HG02943 (cell line): ENCODE measurements at regions not wholly inside any gene's neighbourhood (a gene's known extent, or its start where the extent isn't known, plus 50 kb on each side); places are given as distances from the start of the nearest gene placed in this dataset.

Source experiments
- ATAC-seq: cut with Tn5 transposase; IDR thresholded peaks from one replicate; pipeline ENCODE4 v1.9.1; 2021; ENCODE audit warnings: mild to moderate bottlenecking, low read depth, moderate library complexity; ENCODE audit not compliant: unreplicated experiment

DNA sequence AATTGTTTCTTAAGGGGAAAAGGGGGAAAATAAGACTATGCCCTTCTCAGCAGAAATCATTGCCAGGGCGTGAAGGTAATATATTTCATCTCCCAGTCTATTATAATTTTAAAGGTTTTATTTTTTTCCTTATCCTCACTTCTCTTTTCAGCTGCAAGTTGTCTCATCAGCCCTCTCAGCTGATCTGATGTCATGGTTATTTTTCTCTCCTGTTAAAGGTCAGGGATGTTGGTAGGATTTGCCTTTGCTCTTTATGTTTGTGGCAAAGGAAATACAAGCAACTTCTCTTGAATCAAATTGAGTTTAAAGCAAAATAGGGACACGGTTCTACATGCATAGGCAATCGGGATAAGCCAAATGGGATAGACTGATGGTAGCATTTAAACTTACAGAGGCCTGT lies 946.9 kb downstream of the SORCS1 start:
- no peak for ATAC-seq

DNA sequence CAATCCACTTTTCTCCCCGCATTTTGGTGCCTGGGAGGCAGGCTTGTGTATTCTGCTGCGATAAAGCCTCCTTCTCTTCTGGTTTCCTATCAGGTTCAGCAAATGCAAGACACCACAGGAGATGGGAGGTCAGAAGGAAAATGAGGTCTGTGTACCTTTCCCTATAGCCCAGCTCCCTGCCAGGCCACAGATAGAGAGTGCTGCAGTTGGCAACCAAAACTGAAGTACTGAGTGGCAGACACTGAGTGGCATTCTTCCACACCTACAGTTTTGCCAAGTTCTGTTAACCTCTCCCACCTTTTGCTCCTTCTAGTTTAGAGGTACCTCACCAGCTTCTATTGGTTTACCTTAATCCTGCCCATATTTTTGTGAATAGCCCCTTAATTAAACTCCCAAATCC lies 948.4 kb downstream of the SORCS1 start:
- no peak for ATAC-seq

DNA sequence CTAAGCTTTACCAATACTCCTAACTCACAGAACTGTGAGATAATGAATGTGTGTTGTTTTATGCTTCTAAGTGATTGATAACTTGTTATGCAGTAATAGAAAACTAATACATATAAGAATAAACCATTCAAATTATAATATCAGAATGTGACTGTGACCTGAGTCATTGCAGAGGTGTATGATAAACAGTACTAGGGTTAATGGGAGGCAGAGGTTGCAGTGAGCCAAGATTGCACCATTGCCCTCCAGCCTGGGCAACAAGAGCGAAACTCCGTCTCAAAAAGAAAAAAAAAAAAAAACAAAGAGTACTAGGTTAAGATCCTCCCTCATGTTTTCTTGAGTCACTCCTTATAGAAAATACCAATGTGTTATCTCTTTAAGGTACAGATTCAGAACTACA lies 950.3 kb downstream of the SORCS1 start:
- no peak for ATAC-seq

DNA sequence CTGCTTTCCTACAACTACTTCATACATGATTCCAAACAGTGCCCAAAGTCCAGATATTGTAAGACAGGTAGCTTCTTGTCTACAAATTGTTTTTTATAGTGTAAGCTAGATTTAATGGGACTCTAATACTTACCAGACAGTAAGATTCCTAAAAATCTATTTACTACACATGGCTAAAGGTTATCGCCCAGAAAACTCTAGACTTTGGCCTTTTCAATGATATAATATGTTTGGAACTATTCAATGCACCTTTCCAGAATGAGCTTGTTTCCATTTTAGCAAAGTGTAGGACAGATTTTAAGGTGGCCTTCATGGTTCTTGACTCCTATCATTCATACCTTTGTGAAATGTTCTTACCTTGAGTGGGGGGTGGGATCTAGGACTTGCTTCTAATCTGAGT lies 951.0 kb downstream of the SORCS1 start:
- no peak for ATAC-seq

DNA sequence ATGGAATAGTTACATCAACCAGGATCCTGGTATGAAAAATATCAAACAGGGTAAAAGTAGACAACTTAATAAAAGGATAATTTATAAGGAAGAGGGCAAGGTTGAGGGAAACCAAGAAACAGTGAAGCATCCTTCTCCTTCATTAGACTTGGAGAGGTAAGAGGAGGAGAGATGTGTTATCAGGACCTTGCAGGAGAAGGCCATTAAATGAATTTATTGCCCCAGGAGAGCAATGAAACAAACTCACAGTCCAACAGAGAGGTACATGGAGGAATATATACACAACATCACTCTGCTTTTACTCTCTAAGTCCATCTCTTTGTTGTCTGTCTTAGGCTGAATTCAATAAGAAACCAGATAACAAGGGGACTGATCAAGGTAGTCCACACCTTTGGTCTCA lies 966.2 kb downstream of the SORCS1 start:
- ATAC-seq = no peak

DNA sequence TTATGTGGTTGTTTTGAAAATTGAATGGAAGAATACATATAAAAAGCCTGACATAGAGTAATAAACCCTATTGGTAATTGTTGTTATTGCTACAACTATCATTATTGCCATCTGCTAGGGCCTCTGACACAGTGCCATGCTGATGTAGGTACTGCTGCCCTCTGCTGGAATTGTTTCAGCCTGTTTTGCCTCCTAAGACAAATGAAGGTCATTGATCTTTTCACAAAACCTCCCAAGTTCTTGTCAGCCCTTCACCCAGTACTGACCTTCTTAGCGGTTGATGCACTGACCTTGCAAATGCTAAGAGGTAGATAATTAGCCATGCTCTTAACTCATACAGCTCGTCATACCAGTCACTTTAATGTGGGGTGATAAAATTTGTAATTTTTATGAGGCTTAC lies 975.2 kb downstream of the SORCS1 start:
- no peak for ATAC-seq

DNA sequence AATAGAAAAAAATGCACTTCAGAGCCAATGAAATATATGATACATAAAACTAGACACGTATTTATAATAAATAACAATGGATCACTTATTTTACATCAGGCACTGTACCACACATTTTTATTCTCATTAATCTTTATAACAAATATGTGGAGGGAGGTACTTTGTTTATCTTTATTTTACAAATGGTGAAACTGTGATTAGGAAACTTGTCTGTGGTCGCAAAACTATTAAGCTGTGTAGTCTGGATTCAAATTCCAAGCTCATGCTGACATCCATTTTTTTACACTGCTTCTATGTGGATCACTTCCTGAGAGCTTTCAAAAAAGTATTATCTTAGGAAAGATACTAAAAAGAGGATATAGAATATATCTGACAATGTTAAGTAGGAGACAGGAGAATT lies 978.6 kb downstream of the SORCS1 start:
- no peak for ATAC-seq

DNA sequence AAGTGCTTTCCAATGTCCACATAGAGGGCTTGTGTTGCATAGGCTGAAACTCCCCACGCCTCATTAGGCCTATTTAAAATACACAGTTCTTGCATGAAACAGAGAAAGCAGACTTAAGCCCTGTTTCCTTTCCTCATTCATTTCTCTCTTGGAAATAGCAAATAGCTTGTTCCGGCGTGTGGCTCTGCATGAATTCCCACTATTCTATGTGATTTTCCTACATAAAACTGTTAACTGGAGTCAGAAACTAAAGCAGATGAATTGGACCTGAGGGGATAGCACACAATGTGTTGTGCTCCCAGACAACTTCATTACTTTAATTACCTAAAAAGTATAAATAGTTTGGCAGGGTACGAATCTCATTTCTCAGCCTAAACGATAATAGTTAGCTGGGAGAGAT lies 981.5 kb downstream of the SORCS1 start:
- no peak for ATAC-seq

DNA sequence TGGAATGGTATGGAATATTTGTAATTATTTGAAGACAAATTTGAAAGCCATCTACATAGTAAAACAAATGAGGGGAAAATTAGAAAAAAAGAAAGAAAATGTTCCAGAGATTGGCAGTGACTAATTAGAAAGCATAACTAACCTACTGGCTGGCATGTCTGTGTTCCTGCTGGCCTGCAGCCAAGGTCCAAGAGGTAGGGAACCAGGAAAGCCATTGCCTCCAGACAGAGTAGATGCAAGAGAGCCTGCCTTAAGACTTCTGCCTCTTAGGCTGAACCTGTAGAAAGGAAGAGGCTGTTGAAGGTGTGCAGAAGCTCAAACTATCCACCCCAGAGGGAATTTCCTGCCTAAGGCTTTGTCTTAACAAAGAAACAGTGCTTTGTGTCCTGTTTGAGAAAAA lies 982.0 kb downstream of the SORCS1 start:
- no peak for ATAC-seq

DNA sequence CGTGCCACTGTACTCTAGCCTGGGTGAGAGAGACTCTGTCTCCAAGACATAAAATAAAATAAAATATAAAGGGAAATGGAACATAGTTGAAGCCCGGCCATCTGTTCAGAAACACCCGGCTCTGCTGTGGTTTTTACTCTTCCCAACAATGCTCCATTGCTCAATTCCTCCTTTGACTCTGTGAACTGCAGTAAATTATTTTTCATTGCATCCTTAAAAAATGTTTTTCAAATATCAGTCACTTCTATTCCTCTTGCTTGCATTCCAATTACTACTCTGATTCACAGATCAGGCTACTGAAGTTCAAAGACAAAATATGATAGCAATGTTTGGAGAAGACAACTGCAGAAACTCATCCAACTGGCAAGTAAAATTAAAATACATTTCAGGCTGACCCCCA lies 983.0 kb downstream of the SORCS1 start:
- ATAC-seq = no peak

DNA sequence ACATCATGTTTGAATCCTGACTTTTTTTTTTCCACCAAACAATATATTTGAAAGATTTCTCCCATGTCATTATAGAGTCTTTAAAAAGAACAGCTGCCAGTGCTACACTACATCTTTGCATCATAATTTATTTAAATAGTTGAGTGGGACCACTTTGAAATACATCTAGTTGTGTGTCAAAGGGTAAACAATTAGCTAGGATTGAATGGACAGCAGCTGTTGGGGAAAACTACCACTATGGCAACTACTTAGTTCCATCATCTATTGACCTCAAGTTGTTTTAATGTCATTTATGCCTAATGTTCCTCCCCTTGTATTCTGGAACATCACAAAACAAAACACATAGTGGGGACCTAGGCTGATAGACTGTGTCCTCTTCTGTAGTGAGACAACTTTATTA lies 985.1 kb downstream of the SORCS1 start:
- ATAC-seq = no peak

DNA sequence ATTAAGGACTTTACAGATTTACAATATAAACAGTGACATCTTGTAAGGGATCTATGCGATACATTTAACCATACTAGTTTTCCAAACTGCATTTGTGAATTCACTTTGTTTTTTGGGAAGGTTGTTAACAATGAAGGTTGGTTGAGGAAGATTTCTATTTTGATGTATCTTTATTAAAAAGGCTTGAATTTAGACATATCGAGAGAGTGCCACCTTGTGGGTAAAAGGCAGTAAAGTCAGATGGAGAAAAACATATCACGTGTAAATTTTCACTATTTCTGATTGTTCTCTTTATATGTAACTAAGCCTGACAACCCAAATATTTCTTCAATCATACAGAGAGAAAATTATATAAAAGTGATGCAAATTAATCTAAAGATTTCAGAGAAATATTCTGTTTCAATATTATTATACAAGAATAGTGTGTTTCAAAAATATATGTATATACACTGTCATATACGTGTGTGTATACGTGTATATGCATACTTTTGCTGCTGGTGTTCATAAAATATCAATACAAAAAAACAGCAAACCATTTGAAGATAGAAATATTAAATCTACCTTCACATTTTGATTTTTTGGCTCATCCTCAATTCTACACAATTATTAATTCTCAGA lies 988.6 kb downstream of the SORCS1 start:
- ATAC-seq = no peak

DNA sequence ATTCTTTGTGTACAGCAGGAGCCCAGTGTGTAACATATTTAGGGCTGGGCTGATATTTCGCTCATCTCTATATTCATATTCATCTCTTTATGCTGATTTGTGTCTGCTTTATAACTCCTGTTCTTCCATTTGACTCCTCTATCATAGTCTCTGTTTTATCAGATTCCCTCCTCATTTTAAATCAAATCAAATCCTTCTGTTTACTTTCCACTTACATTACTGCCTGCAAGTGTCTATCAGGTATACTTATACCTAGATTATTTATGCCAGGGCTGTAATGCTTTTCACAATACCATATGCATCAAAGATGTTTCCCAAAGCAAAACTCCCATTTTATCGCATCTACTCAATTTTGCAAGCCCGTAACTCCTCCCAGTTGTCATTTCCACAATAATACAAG lies 990.7 kb downstream of the SORCS1 start:
- ATAC-seq = no peak

DNA sequence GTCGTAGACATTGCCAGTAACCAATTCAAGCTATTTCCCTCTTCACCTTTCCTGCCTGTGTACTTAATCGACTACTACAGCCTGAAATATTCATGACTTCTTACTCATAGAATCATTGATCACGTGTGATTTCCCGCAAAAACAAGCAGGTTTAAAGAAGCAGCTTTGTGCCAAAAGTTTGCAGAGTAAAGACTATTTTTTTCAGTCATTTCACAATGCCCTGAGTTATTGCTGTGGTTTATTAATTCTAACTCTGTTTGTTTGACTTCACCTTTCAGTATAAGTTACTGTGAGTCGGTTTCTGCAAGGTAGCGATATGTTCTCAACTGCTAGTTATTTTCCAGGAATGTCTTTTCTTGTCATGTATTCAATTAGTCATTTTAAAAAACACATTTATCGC lies 995.3 kb downstream of the SORCS1 start:
- no peak for ATAC-seq

DNA sequence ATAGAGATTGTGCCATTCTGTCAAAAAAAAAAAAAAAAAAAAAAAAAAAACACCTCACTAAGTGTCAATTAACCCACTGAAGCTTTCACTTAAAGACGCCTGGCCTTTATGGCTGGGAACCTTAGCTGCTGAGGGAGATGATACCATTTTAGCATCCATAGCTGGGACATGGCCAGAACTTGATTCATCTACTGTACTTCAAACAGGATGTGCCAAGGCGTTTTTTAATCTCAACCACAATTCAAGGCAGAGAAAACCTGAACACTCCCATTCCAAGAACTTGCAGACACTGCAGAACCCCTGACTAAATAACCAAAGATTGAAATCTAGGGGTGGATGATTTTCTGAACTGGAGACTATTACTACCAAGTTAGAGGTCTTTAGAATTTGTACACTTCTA lies 996.6 kb downstream of the SORCS1 start:
- no peak for ATAC-seq

DNA sequence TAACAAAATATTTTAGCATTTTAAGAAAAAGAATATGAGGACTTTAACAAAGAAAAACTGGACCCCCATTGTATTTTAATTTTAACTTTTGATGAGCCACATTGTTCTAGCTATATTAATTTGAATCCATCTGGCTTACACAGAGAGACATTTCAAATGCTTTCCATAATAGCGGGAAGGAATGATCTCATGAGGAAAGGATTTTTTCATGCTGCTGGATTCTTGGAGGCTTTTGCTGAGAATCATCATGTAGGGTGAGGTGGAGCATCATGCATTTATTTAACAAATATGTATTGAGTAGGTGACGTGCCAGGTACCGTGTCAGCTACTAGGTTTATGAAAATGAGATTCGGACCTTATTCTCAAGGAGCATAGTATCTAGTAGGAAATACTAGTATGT lies 1006.3 kb downstream of the SORCS1 start:
- ATAC-seq = no peak

DNA sequence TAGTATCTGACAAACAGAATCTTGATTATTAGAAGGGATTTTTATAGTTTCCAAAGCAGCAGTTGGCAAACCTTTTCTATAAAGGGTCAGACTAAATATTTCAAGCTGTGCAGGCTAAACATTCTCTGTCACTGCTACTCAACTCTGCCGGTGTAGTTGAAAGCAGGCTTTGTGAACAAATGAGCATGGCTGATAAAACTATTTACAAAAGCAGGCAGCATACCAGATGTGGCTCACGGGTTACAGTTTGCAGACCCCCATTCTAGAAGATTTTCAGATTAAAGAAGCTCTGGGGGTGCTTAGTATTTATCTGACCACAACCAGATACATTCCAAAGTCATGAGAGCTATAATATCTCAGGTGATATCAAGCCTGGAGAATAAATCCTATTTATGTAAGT lies 1017.5 kb downstream of the SORCS1 start:
- ATAC-seq = no peak

DNA sequence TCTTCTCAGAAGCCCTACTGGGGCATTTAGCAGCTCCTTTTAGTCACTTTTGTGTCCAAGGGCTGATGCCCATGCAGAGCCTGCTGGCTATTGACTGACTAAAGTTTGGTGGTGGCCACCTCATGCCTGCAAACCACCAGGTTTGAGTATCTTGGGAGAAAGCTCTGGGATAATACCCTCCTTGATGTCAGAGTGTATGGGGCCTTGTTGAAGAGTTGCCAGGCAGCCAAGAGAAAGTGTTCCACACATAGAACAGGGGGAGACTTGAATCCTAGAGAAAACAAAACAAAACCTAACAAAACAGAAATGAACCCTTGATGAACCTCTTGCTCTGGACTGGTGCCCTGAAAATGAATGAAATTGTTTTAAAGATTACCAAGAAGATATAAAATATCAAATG lies 1024.6 kb downstream of the SORCS1 start:
- ATAC-seq = no peak

DNA sequence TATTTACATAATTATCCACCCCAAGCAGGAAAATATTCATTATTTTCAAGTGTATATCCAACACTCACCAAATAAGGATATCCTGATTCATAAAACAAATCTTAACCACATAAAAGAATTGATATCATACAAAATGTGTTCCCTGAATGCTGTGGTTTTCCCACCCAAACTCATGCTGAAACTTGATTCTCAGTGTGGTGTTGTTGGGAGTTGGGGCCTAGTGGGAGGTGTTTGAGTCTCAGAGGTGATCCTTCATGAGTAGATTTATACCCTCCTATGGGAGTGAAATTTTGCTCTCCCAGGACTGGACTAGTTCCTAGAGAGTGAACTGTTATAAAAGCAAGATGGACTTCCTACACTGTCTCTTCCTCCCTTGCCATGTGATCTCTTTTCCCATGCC lies 1028.3 kb downstream of the SORCS1 start:
- ATAC-seq = no peak

DNA sequence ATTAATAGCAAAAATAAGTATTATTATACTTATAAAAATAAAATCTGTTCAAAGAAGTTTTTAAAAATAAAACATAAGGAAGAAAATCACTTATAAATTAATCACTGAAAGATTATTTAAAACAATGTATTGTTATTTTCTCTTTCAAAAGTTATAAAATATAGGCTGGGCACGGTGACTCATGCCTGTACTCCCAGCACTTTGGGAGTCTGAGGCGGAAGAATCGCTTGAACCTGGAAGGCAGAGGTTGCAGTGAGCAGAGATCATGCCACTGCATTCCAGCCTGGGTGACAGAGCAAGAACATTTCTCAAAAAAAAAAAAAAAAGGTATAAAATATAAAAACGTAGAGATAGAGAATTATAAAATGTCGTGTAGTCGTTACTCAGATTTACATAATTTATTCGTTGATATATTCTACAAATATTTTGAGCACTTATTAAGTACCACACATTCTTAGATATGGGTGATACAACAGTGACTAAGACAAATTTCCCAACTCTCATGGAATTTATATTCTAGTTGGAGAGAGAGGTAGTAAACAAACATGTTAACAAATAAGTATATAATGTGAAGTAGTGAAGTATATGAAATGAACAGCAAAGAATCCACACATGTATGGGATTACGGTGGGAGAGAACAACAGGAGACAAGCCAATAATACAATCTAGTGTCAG lies 1030.0 kb downstream of the SORCS1 start:
- ATAC-seq = no peak

DNA sequence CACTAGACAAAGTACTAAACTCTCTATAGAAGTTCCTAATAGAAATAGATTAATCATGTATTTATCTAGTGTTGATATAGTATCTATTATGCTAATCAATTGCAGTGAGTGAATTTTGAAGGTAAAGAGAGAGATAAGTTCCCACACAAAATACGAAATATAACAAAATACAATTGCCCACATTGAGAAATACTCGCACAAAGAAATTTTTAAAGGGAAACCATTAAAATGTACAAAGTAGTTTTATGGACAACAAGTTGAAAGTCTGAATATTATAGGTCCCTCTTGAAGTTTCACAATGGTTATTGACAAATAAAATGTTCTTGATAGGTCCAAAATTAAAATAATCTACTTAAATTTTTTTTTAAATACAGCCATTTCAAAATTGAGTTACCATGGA lies 1031.1 kb downstream of the SORCS1 start:
- ATAC-seq = no peak

DNA sequence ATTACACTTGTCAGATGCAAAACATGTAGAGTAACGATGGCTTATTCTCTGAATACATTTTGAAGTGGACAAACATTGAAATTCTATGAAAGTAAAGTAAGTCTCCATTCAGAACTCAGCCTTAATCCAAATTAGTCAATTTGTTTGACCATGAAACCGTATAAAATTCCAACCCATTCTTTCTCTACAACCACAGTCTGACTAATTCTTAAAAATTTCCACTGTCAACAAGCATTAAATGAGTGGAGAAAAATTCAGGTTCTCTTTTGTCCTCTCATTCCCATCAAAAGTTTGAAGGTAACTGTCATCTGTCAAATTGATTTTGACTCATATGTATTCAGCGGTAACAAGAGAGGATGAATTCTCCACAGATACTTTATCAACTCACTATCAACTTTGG lies 1031.5 kb downstream of the SORCS1 start:
- no peak for ATAC-seq
